SK-N-SH (cell line): ENCODE measurements at regions not wholly inside any gene's neighbourhood (a gene's known extent, or its start where the extent isn't known, plus 50 kb on each side); places are given as distances from the start of the nearest gene placed in this dataset.

Experiments
- CTCF ChIA-PET: fragments of 300-600, 350-600 bp; formaldehyde crosslinking; extraction: SDS; loops from one replicate; lab custom pipeline; 2021; lab: Yijun Ruan, JAX
- POLR2A ChIA-PET: fragments of 350-600 bp; sonication (Branson Sonifier 250); formaldehyde crosslinking; extraction: SDS; loops from one replicate; lab custom pipeline; 2020; ENCODE audit warnings: antibody characterized with exemption, inconsistent platforms; lab: Yijun Ruan, JAX
- DNase-seq: peaks from one replicate; pipeline ENCODE4 v3.0.0; 2012
- H2AFZ ChIP-seq: fragments of 200-600 bp; sonication (generic); 2 replicates; pipeline ENCODE4 v1.8.1; 2016; ENCODE audit warnings: antibody characterized with exemption, mild to moderate bottlenecking, low read depth
- H3F3A ChIP-seq: fragments of 200-600 bp; sonication (generic); replicated peaks from 2 replicates; pipeline ENCODE3; 2016; ENCODE audit warnings: antibody characterized with exemption, mild to moderate bottlenecking; ENCODE audit not compliant: insufficient read depth
- H3K27ac ChIP-seq, 2 experiments: fragments of 200-500 bp in 1 of 2; fragments of 200-600 bp in 1 of 2; sonication (Bioruptor generic) in 1 of 2; sonication (generic), shearing (Covaris generic) in 1 of 2; 2 replicates each; pipeline versions ENCODE4 v1.5.1 to v1.6.1; 2014 to 2016; ENCODE audit warnings: low read depth in 2 of 2, inconsistent platforms in 1 of 2, low read length in 1 of 2, mild to moderate bottlenecking in 1 of 2, mixed read lengths in 1 of 2
- H3K27me3 ChIP-seq: fragments of 200-600 bp; sonication (generic), shearing (Covaris generic); 2 replicates; pipeline ENCODE4 v1.6.1; 2016; ENCODE audit warnings: mixed run types; ENCODE audit not compliant: insufficient read depth
- H3K36me3 ChIP-seq, 2 experiments: fragments of 200-500 bp in 1 of 2; fragments of 200-600 bp in 1 of 2; sonication (Bioruptor generic) in 1 of 2; sonication (generic) in 1 of 2; replicated peaks in 1 of 2; 2 replicates each; pipeline versions ENCODE3 to v1.5.1; 2014 to 2016; ENCODE audit warnings: low read length in 1 of 2, mild to moderate bottlenecking in 1 of 2; ENCODE audit not compliant: insufficient read depth in 2 of 2, control insufficient read depth in 1 of 2
- H3K4me1 ChIP-seq, 2 experiments: fragments of 200-500 bp in 1 of 2; fragments of 200-600 bp in 1 of 2; sonication (Bioruptor generic) in 1 of 2; sonication (generic), shearing (Covaris generic) in 1 of 2; 2 replicates each; pipeline versions ENCODE4 v1.5.1 to v1.6.1; 2014 to 2016; ENCODE audit warnings: low read depth in 1 of 2, low read length in 1 of 2, mixed run types in 1 of 2; ENCODE audit not compliant: insufficient read depth in 2 of 2, control insufficient read depth in 1 of 2
- H3K4me2 ChIP-seq: fragments of 200-600 bp; sonication (generic), shearing (Covaris generic); 2 replicates; pipeline ENCODE4 v1.6.1; 2017; ENCODE audit warnings: mixed run types
- H3K4me3 ChIP-seq, 2 experiments: fragments of 200-500 bp in 1 of 2; fragments of 200-600 bp in 1 of 2; sonication (Bioruptor generic) in 1 of 2; sonication (generic), shearing (Covaris generic) in 1 of 2; 2 replicates each; pipeline versions ENCODE4 v1.5.1 to v1.8.1; 2014 to 2016; ENCODE audit warnings: low read depth in 2 of 2, inconsistent platforms in 1 of 2, low read length in 1 of 2, mild to moderate bottlenecking in 1 of 2, mixed read lengths in 1 of 2, moderate library complexity in 1 of 2
- H3K79me2 ChIP-seq: fragments of 200-600 bp; sonication (generic); 2 replicates; pipeline ENCODE4 v1.8.1; 2017; ENCODE audit warnings: mild to moderate bottlenecking; ENCODE audit not compliant: insufficient read depth
- H3K9ac ChIP-seq: fragments of 200-600 bp; sonication (generic); 2 replicates; pipeline ENCODE4 v1.6.1; 2017; ENCODE audit warnings: mixed run types
- H3K9me2 ChIP-seq: fragments of 200-600 bp; sonication (generic); 2 replicates; pipeline ENCODE4 v1.6.1; 2017; ENCODE audit warnings: mixed run types
- H3K9me3 ChIP-seq: fragments of 200-600 bp; sonication (generic); 2 replicates; pipeline ENCODE4 v1.6.1; 2017; ENCODE audit warnings: mixed run types, mild to moderate bottlenecking, moderate library complexity
- H4K20me1 ChIP-seq: fragments of 200-600 bp; sonication (generic); 2 replicates; pipeline ENCODE4 v1.6.1; 2017; ENCODE audit warnings: mild to moderate bottlenecking, mixed run types; ENCODE audit not compliant: insufficient read depth
- EP300 ChIP-seq, 2 experiments: IDR thresholded peaks; 2 replicates each; pipeline versions ENCODE4 v1.4.0 to v1.6.1; 2012; ENCODE audit warnings: borderline replicate concordance in 1 of 2, low read depth in 1 of 2, low read length in 1 of 2
- FOSL2 ChIP-seq: IDR thresholded peaks from 2 replicates; pipeline ENCODE4 v1.4.0; 2012; ENCODE audit warnings: low read depth, mild to moderate bottlenecking, moderate library complexity, borderline replicate concordance
- FOXM1 ChIP-seq: IDR thresholded peaks from 2 replicates; pipeline ENCODE4 v1.4.0; 2012; ENCODE audit warnings: low read depth, mild to moderate bottlenecking
- GATA2 ChIP-seq: sonication (generic); formaldehyde crosslinking; IDR thresholded peaks from 2 replicates; pipeline ENCODE4 v1.5.0; 2020; ENCODE audit warnings: mild to moderate bottlenecking, missing genetic modification reagents
- JUND ChIP-seq: IDR thresholded peaks from 2 replicates; pipeline ENCODE4 v1.4.0; 2012
- MEF2A ChIP-seq: IDR thresholded peaks from 2 replicates; pipeline ENCODE4 v1.4.0; 2012; ENCODE audit warnings: low read depth, borderline replicate concordance
- NFIC ChIP-seq: IDR thresholded peaks from 2 replicates; pipeline ENCODE4 v1.4.0; 2012; ENCODE audit warnings: borderline replicate concordance
- NRF1 ChIP-seq: IDR thresholded peaks from 2 replicates; pipeline ENCODE4 v1.6.1; 2012; ENCODE audit warnings: low read depth, mild to moderate bottlenecking, low read length
- RFX5 ChIP-seq: IDR thresholded peaks from 2 replicates; pipeline ENCODE4 v1.6.1; 2012; ENCODE audit warnings: mild to moderate bottlenecking, improper control_type of control experiment, low read length
- RXRA ChIP-seq: IDR thresholded peaks from 2 replicates; pipeline ENCODE4 v1.4.0; 2012; ENCODE audit warnings: low read depth, mild to moderate bottlenecking, borderline replicate concordance
- SIN3A ChIP-seq: IDR thresholded peaks from 2 replicates; pipeline ENCODE4 v1.6.1; 2012; ENCODE audit warnings: low read depth, mild to moderate bottlenecking, low read length, moderate library complexity, borderline replicate concordance
- TCF12 ChIP-seq: IDR thresholded peaks from 2 replicates; pipeline ENCODE4 v1.4.0; 2012
- YY1 ChIP-seq: IDR thresholded peaks from 2 replicates; pipeline ENCODE4 v1.4.0; 2012; ENCODE audit warnings: low read depth, mild to moderate bottlenecking
- WGBS: methylation state at CpG from one replicate; pipeline ENCODE4 v1.1.6; 2017; ENCODE audit warnings: low lambda C conversion rate; 5-methylcytosine and 5-hydroxymethylcytosine counted together
- TF ChIP-seq, protein P1 (sequence below): IDR thresholded peaks from 2 replicates; pipeline ENCODE4; 2012
- TF ChIP-seq, protein P2 (sequence below): IDR thresholded peaks from 2 replicates; pipeline ENCODE4 v1.4.0; 2012; ENCODE audit warnings: low read depth, borderline replicate concordance
- TF ChIP-seq, protein P3 (sequence below): fragments of 150-350 bp; IDR thresholded peaks from 2 replicates; pipeline ENCODE4 v1.6.1; 2017; ENCODE audit warnings: antibody characterized with exemption, low read length, low read depth, borderline replicate concordance
- TF ChIP-seq, protein P4 (sequence below): IDR thresholded peaks from 2 replicates; pipeline ENCODE4 v1.6.1; 2012; ENCODE audit warnings: mild to moderate bottlenecking, low read depth, low read length, moderate library complexity
- TF ChIP-seq, protein P5 (sequence below): fragments of 150-350 bp; IDR thresholded peaks from 2 replicates; pipeline ENCODE4 v1.6.1; 2016; ENCODE audit warnings: mild to moderate bottlenecking, low read depth, low read length
- TF ChIP-seq, protein P6 (sequence below): fragments of 200-600 bp; sonication (generic); IDR thresholded peaks from 2 replicates; pipeline ENCODE4 v1.6.1; 2017; ENCODE audit warnings: antibody characterized with exemption, mild to moderate bottlenecking, moderate library complexity
- TF ChIP-seq, protein P7 (sequence below): IDR thresholded peaks from 2 replicates; pipeline ENCODE4 v1.4.0; 2012; ENCODE audit warnings: low read depth, borderline replicate concordance

DNA sequence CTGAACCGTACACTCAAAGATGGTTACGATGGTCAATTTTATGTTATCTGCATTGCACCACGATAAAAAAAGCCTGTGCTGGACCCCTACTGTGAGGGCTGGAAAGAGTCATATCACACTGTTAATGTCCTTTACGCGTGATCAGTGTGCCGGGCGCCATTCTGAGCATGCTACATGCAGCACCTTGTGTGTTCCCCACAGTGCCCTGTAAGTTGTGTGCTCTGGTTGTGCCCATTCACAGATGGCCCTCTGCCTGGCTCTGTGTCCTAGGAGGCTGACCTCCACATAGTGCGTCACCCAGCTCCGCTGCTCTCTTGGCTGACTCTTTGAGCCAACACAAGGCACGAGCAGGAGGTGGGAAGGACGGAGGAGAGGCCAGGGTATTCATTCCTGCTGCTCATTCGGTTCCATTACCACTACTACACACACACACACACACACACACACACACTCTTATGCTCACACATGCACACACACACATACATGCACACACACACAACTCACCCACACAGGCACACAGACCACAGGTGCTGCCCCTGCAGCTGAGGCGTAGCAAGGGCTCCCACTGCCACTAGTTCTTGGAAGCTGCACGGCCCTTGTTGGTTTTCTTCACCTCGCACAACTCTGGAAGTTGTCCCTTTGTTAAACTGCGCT, 129.6 kb upstream of the IQSEC1 start:
- Histone ChIP-seq H3K9me3 (no peaks in the 10 kb centered on the region), H3K4me1 (no peaks in the 10 kb centered on the region), H3K9me2 (no peaks in the 10 kb centered on the region), H4K20me1 (no peaks in the 10 kb centered on the region), H3K27ac (no peak overlapping the region), H3K27me3 (no peaks in the 10 kb centered on the region; the same call in 1 of the 2 replicates), H3F3A (no peaks in the 10 kb centered on the region), H3K79me2 (no peaks in the 10 kb centered on the region), H3K4me2 (no peak overlapping the region), H3K4me3 (no peak overlapping the region), H2AFZ (no peak overlapping the region), H3K9ac (no peak overlapping the region), H3K36me3 (no peaks in the 10 kb centered on the region)
- TF ChIP-seq SIN3A (no peak), NFIC (no peak), GATA2 (CRISPR knock-in tag) (no peak), MEF2A (no peak), RXRA (no peak), FOSL2 (no peak), EP300 (IDR thresholded peaks at IDR 0.05; ENCODE audit: borderline replicate concordance in 1 of 2, low read depth in 1 of 2, low read length in 1 of 2) (no peak), NRF1 (no peak), YY1 (no peak), TCF12 (no peak), JUND (no peak), FOXM1 (no peak), RFX5 (no peak)
- TF ChIP-seq, protein P1, sequence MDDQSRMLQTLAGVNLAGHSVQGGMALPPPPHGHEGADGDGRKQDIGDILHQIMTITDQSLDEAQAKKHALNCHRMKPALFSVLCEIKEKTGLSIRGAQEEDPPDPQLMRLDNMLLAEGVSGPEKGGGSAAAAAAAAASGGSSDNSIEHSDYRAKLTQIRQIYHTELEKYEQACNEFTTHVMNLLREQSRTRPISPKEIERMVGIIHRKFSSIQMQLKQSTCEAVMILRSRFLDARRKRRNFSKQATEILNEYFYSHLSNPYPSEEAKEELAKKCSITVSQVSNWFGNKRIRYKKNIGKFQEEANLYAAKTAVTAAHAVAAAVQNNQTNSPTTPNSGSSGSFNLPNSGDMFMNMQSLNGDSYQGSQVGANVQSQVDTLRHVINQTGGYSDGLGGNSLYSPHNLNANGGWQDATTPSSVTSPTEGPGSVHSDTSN = no peak
- TF ChIP-seq, protein P2, sequence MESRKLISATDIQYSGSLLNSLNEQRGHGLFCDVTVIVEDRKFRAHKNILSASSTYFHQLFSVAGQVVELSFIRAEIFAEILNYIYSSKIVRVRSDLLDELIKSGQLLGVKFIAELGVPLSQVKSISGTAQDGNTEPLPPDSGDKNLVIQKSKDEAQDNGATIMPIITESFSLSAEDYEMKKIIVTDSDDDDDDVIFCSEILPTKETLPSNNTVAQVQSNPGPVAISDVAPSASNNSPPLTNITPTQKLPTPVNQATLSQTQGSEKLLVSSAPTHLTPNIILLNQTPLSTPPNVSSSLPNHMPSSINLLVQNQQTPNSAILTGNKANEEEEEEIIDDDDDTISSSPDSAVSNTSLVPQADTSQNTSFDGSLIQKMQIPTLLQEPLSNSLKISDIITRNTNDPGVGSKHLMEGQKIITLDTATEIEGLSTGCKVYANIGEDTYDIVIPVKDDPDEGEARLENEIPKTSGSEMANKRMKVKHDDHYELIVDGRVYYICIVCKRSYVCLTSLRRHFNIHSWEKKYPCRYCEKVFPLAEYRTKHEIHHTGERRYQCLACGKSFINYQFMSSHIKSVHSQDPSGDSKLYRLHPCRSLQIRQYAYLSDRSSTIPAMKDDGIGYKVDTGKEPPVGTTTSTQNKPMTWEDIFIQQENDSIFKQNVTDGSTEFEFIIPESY = no peak
- TF ChIP-seq, protein P3, sequence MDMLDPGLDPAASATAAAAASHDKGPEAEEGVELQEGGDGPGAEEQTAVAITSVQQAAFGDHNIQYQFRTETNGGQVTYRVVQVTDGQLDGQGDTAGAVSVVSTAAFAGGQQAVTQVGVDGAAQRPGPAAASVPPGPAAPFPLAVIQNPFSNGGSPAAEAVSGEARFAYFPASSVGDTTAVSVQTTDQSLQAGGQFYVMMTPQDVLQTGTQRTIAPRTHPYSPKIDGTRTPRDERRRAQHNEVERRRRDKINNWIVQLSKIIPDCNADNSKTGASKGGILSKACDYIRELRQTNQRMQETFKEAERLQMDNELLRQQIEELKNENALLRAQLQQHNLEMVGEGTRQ = no peak
- TF ChIP-seq, protein P4, sequence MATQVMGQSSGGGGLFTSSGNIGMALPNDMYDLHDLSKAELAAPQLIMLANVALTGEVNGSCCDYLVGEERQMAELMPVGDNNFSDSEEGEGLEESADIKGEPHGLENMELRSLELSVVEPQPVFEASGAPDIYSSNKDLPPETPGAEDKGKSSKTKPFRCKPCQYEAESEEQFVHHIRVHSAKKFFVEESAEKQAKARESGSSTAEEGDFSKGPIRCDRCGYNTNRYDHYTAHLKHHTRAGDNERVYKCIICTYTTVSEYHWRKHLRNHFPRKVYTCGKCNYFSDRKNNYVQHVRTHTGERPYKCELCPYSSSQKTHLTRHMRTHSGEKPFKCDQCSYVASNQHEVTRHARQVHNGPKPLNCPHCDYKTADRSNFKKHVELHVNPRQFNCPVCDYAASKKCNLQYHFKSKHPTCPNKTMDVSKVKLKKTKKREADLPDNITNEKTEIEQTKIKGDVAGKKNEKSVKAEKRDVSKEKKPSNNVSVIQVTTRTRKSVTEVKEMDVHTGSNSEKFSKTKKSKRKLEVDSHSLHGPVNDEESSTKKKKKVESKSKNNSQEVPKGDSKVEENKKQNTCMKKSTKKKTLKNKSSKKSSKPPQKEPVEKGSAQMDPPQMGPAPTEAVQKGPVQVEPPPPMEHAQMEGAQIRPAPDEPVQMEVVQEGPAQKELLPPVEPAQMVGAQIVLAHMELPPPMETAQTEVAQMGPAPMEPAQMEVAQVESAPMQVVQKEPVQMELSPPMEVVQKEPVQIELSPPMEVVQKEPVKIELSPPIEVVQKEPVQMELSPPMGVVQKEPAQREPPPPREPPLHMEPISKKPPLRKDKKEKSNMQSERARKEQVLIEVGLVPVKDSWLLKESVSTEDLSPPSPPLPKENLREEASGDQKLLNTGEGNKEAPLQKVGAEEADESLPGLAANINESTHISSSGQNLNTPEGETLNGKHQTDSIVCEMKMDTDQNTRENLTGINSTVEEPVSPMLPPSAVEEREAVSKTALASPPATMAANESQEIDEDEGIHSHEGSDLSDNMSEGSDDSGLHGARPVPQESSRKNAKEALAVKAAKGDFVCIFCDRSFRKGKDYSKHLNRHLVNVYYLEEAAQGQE = no peak
- TF ChIP-seq, protein P5, sequence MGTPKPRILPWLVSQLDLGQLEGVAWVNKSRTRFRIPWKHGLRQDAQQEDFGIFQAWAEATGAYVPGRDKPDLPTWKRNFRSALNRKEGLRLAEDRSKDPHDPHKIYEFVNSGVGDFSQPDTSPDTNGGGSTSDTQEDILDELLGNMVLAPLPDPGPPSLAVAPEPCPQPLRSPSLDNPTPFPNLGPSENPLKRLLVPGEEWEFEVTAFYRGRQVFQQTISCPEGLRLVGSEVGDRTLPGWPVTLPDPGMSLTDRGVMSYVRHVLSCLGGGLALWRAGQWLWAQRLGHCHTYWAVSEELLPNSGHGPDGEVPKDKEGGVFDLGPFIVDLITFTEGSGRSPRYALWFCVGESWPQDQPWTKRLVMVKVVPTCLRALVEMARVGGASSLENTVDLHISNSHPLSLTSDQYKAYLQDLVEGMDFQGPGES = no peak
- TF ChIP-seq, protein P6, sequence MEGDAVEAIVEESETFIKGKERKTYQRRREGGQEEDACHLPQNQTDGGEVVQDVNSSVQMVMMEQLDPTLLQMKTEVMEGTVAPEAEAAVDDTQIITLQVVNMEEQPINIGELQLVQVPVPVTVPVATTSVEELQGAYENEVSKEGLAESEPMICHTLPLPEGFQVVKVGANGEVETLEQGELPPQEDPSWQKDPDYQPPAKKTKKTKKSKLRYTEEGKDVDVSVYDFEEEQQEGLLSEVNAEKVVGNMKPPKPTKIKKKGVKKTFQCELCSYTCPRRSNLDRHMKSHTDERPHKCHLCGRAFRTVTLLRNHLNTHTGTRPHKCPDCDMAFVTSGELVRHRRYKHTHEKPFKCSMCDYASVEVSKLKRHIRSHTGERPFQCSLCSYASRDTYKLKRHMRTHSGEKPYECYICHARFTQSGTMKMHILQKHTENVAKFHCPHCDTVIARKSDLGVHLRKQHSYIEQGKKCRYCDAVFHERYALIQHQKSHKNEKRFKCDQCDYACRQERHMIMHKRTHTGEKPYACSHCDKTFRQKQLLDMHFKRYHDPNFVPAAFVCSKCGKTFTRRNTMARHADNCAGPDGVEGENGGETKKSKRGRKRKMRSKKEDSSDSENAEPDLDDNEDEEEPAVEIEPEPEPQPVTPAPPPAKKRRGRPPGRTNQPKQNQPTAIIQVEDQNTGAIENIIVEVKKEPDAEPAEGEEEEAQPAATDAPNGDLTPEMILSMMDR = no peak
- TF ChIP-seq, protein P7, sequence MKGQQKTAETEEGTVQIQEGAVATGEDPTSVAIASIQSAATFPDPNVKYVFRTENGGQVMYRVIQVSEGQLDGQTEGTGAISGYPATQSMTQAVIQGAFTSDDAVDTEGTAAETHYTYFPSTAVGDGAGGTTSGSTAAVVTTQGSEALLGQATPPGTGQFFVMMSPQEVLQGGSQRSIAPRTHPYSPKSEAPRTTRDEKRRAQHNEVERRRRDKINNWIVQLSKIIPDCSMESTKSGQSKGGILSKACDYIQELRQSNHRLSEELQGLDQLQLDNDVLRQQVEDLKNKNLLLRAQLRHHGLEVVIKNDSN = no peak
- WGBS = 68% methylated on average over 16 of the region's 16 CpGs
- ChIA-PET POLR2A (no interaction called here), CTCF (no interaction called here)
- DNase-seq = no peak
